Endodermal cell (in vitro differentiated cells): ENCODE measurements at regions not wholly inside any gene's neighbourhood (a gene's known extent, or its start where the extent isn't known, plus 50 kb on each side); places are given as distances from the start of the nearest gene placed in this dataset.
"Not testable (repeated sequence)": the region's sequence is repeated elsewhere in the genome, so short reads cannot be mapped to it uniquely, and the experiment has no call there.

Experiments
- DNase-seq: peaks from one replicate; pipeline ENCODE4 v3.0.0-alpha.2; 2017
- H3K27ac ChIP-seq: 2 replicates; pipeline ENCODE4 v1.5.1; 2013; ENCODE audit warnings: mild to moderate bottlenecking, low read depth, low read length, moderate library complexity
- H3K27me3 ChIP-seq: 2 replicates; pipeline ENCODE4 v1.6.1; 2013; ENCODE audit warnings: mild to moderate bottlenecking, low read length, moderate library complexity; ENCODE audit not compliant: insufficient read depth, control insufficient read depth, poor library complexity, severe bottlenecking
- H3K36me3 ChIP-seq: 2 replicates; pipeline ENCODE4 v1.7.0; 2013; ENCODE audit warnings: mild to moderate bottlenecking, low read length, moderate library complexity; ENCODE audit not compliant: control insufficient read depth, insufficient read depth
- H3K4me1 ChIP-seq: one replicate; pipeline ENCODE4 v1.7.0; 2013; ENCODE audit warnings: low read length; ENCODE audit not compliant: control insufficient read depth, insufficient read depth
- H3K4me3 ChIP-seq: 2 replicates; pipeline ENCODE4 v1.5.1; 2013; ENCODE audit warnings: mild to moderate bottlenecking, low read length, moderate library complexity
- H3K9ac ChIP-seq: 2 replicates; pipeline ENCODE4 v1.6.1; 2013; ENCODE audit warnings: mild to moderate bottlenecking, low read length, moderate library complexity; ENCODE audit not compliant: poor library complexity, severe bottlenecking; ENCODE audit errors: extremely low read depth
- H3K9me3 ChIP-seq: 2 replicates; pipeline ENCODE4 v1.6.1; 2013; ENCODE audit warnings: mild to moderate bottlenecking, low read length, moderate library complexity; ENCODE audit not compliant: control insufficient read depth
- H3K27ac Mint-ChIP-seq: 2 replicates; pipeline ENCODE4 v1.8.0; 2020; ENCODE audit warnings: mixed read lengths
- H3K27me3 Mint-ChIP-seq: 2 replicates; pipeline ENCODE4 v1.8.0; 2021; ENCODE audit warnings: mild to moderate bottlenecking, mixed read lengths; ENCODE audit not compliant: insufficient read depth
- H3K36me3 Mint-ChIP-seq: 2 replicates; pipeline ENCODE4 v1.8.0; 2020; ENCODE audit warnings: low read depth, mixed read lengths
- H3K4me1 Mint-ChIP-seq: 2 replicates; pipeline ENCODE4 v1.8.0; 2020; ENCODE audit warnings: mixed read lengths
- H3K4me3 Mint-ChIP-seq: 2 replicates; pipeline ENCODE4 v1.8.0; 2020; ENCODE audit warnings: mild to moderate bottlenecking, moderate library complexity, mixed read lengths
- H3K9me3 Mint-ChIP-seq: 2 replicates; pipeline ENCODE4 v1.8.0; 2020; ENCODE audit warnings: mild to moderate bottlenecking, mixed read lengths
- CTCF ChIP-seq: fragments of 200-600 bp; sonication (generic); conservative IDR thresholded peaks from 2 replicates; pipeline ENCODE4 v1.5.0; 2021; ENCODE audit warnings: antibody characterized with exemption, mild to moderate bottlenecking
- WGBS, 2 experiments: methylation state at CpG; one replicate each; pipeline versions ENCODE4 v1.1.5 to v1.1.7; 2013; ENCODE audit warnings: missing lambda C conversion rate in 2 of 2, mixed read lengths in 1 of 2; ENCODE audit not compliant: insufficient coverage in 1 of 2, insufficient read length in 1 of 2; 5-methylcytosine and 5-hydroxymethylcytosine counted together

- no peak overlapping the region for H3K27ac ChIP-seq
- H3K9ac ChIP-seq: no peak overlapping the region
- no peak overlapping the region for H3K4me3 ChIP-seq
- H3K36me3 ChIP-seq: no peaks in the 10 kb centered on the region
- H3K27me3 ChIP-seq: no peaks in the 10 kb centered on the region
- H3K9me3 Mint-ChIP-seq: peaks cover 4% of the 10 kb centered on the region
- no peaks in the 10 kb centered on the region for H3K4me1 ChIP-seq
- DNase-seq: no peak
- 78 to 88% methylated on average over 6 to 9 of the region's 9 CpGs for WGBS, 2 experiments
- H3K4me1 Mint-ChIP-seq: peaks cover 3% of the 10 kb centered on the region
- peak overlapping the region; percentile 26 for H3K27ac Mint-ChIP-seq
- no peak for TF ChIP-seq CTCF
- no peak overlapping the region for H3K4me3 Mint-ChIP-seq
- no peaks in the 10 kb centered on the region for H3K9me3 ChIP-seq
- H3K27me3 Mint-ChIP-seq: no peaks in the 10 kb centered on the region
- peaks cover 4% of the 10 kb centered on the region for H3K36me3 Mint-ChIP-seq
Measured at GRCh38 chr3:138890555-138891187, 55.9 kb upstream of the PIK3CB start.

- no peaks in the 10 kb centered on the region for H3K27me3 ChIP-seq
- H3K4me3 Mint-ChIP-seq: no peak overlapping the region
- DNase-seq: no peak
- peaks cover 3% of the 10 kb centered on the region for H3K4me1 Mint-ChIP-seq
- peaks cover 4% of the 10 kb centered on the region for H3K9me3 Mint-ChIP-seq
- no peak overlapping the region for H3K4me3 ChIP-seq
- no peaks in the 10 kb centered on the region for H3K36me3 ChIP-seq
- H3K36me3 Mint-ChIP-seq: peaks cover 4% of the 10 kb centered on the region
- no peaks in the 10 kb centered on the region for H3K4me1 ChIP-seq
- no peak overlapping the region for H3K9ac ChIP-seq
- no peaks in the 10 kb centered on the region for H3K9me3 ChIP-seq
- 67 to 86% methylated on average over 1 to 3 of the region's 3 CpGs for WGBS, 2 experiments
- H3K27ac ChIP-seq: no peak overlapping the region
- no peak overlapping the region for H3K27ac Mint-ChIP-seq
- TF ChIP-seq CTCF: no peak
- no peaks in the 10 kb centered on the region for H3K27me3 Mint-ChIP-seq
Measured at GRCh38 chr3:138889792-138890191, 55.1 kb upstream of the PIK3CB start.

DNA sequence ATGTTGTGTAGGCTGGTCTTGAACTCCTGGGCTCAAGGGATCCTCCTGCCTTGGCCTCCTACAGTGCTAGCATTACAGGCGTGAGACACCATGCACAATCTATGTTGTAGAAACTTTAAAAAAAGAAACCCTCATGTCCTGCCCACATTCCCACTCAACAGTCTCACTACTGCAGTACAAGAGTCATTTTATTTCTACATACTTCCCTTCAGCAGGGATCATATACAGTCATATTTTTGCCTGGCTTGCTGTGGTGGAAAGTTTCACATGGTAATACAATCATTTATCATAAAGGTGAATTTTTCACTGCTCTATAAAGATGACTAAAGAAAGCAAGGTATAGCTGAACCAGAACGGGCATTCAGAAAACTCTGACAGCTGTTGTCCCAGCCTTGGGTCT, 53.8 kb upstream of the PIK3CB start:
- Histone ChIP-seq H3K4me1 (no peaks in the 10 kb centered on the region), H3K27ac (no peak overlapping the region), H3K36me3 (no peaks in the 10 kb centered on the region), H3K4me3 (no peak overlapping the region), H3K9ac (no peak overlapping the region), H3K9me3 (no peaks in the 10 kb centered on the region), H3K27me3 (no peaks in the 10 kb centered on the region)
- peaks cover 4% of the 10 kb centered on the region for H3K36me3 Mint-ChIP-seq
- H3K4me1 Mint-ChIP-seq: peaks cover 3% of the 10 kb centered on the region
- H3K9me3 Mint-ChIP-seq: peaks cover 4% of the 10 kb centered on the region
- no peak for DNase-seq
- H3K27ac Mint-ChIP-seq: no peak overlapping the region
- no peaks in the 10 kb centered on the region for H3K27me3 Mint-ChIP-seq
- 94 to 100% methylated on average over 1 to 2 of the region's 2 CpGs for WGBS, 2 experiments
- no peak for TF ChIP-seq CTCF
- no peak overlapping the region for H3K4me3 Mint-ChIP-seq

DNA sequence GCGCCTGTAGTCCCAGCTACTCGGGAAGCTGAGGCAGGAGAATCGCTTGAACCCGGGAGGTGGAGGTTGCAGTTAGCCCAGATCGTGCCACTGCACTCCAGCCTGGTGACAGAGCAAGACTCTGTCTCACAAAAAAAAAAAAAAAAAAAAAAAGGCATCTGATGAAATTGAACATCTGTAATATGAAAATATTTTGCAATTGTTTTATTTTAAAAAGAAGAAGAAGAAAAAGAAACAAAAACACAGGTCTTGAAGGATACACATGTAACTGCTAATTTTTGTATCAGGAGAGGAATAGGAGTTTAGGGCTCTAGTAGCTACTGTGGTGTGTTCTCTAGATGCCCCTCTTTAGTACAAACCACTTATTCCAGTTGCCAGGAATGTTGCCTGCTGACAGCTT, 51.4 kb upstream of the PIK3CB start:
- H3K4me3 Mint-ChIP-seq, H3K27me3 ChIP-seq, H3K4me3 ChIP-seq, H3K4me1 Mint-ChIP-seq, H3K9ac ChIP-seq, H3K9me3 Mint-ChIP-seq, H3K27ac Mint-ChIP-seq, DNase-seq, H3K27ac ChIP-seq, H3K27me3 Mint-ChIP-seq, H3K4me1 ChIP-seq, H3K36me3 ChIP-seq, H3K36me3 Mint-ChIP-seq: not testable (repeated sequence)
- H3K9me3 ChIP-seq: peaks cover 18% of the 10 kb centered on the region
- 87 to 100% methylated on average over 2 to 5 of the region's 5 CpGs for WGBS, 2 experiments
